ENCODE measurements at regions not wholly inside any gene's neighbourhood (a gene's known extent, or its start where the extent isn't known, plus 50 kb on each side); places are given as distances from the start of the nearest gene placed in this dataset.

DNA sequence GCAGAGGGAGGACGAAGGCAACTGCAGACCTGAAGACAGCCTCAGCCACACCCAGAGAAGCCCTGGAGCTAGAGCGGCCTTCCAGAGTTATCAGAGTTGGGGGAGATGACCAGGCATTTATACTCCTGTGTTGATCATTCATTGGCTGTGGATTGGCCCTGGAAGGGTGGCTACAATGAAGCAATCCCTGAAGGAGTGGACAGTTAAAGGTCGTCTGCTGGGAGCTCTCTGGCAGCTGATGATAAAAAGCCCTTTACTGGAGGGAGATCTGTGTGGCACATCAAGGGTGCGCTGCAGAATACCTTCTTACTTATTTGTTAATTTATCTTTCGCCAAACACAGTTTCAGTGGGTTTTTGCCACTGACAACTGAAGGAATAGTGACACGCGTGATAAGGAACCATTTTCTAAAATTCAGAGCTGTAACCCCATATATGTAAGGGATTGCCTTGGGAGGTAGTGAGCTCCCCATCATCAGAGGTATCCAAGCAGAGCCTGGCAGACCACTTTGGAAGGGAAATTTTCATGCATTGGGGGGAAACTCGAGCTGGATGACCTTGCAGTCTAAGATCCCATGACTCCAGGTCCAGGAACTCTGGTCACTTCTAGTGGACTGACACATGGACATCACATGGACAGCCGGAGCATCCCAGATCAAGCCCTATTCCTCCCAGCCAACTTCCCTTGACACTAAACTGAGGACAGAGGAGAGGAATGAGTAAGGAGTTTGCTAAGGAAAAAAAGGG is 126.4 kb upstream of the GADD45A start:
- Histone ChIP-seq H3K4me3 (ENCODE audit: low read length) (no peak overlapping the region), H3K27me3 (ENCODE audit: insufficient read depth, low read depth, low read length) (no peaks in the 10 kb centered on the region), H3K4me2 (ENCODE audit: low read length) (no peak overlapping the region), H3F3A (ENCODE audit: insufficient read depth, low read length, poor library complexity, severe bottlenecking) (no peaks in the 10 kb centered on the region), H4K20me1 (ENCODE audit: insufficient read depth) (no peaks in the 10 kb centered on the region), H3K36me3 (ENCODE audit: insufficient read depth, low read length) (no peaks in the 10 kb centered on the region), H3K27ac (ENCODE audit: low read length) (no peak overlapping the region), H3K9me3 (ENCODE audit: low read length) (no peaks in the 10 kb centered on the region), H2AFZ (ENCODE audit: low read depth, low read length) (no peak overlapping the region), H3K9me2 (ENCODE audit: insufficient read depth, low read length) (no peaks in the 10 kb centered on the region), H3K79me2 (replicated peaks; ENCODE audit: insufficient read depth, low read length) (no peaks in the 10 kb centered on the region), H3K9ac (ENCODE audit: low read length) (no peak overlapping the region)
- TF ChIP-seq REST (IDR thresholded peaks at IDR 0.05; ENCODE audit: borderline replicate concordance) (no peak), CTCF (IDR thresholded peaks at IDR 0.05; ENCODE audit: poor library complexity, severe bottlenecking) (no peak), EZH2 (IDR thresholded peaks at IDR 0.05; ENCODE audit: borderline replicate concordance, insufficient read depth, low read length, poor library complexity, severe bottlenecking) (no peak), SMC3 (conservative IDR thresholded peaks at IDR 0.05; ENCODE audit: poor library complexity) (no peak), POLR2AphosphoS5 (IDR thresholded peaks at IDR 0.05) (no peak), EP300 (conservative IDR thresholded peaks at IDR 0.05; ENCODE audit: poor library complexity, severe bottlenecking) (no peak), RAD21 (conservative IDR thresholded peaks at IDR 0.05) (no peak), MXI1 (conservative IDR thresholded peaks at IDR 0.05; ENCODE audit: poor library complexity, severe bottlenecking) (no peak), TAF1 (IDR thresholded peaks at IDR 0.05; ENCODE audit: low read depth) (no peak)

DNA sequence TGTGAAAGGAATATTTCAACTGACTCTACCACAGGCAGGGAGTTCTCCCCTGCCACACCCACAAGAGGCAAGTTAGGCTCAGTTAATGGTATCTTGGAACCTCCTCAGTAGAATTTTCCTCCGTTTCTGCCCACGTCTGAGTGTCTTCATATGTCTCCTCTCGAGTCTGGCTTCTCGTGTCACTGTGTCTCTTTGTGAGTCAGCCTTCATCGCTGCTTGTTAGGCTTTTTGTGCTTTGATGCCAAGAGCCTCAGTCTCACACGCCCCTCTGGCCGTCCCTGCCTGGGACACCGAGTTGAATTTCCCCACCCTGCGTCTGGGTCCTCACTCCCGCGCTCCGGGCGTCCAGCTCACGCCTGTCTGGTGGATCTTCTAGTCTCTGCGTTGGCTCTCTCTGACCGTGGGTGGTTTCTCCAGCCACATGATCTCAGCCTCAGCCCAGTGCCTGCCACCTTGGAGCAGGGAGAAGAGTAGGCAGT is 125.7 kb upstream of the GADD45A start:
- no peaks in the 10 kb centered on the region for H4K20me1 ChIP-seq (ENCODE audit: insufficient read depth)
- no peaks in the 10 kb centered on the region for H3F3A ChIP-seq (ENCODE audit: insufficient read depth, low read length, poor library complexity, severe bottlenecking)
- no peak overlapping the region for H3K9ac ChIP-seq (ENCODE audit: low read length)
- no peaks in the 10 kb centered on the region for H3K36me3 ChIP-seq (ENCODE audit: insufficient read depth, low read length)
- no peaks in the 10 kb centered on the region for H3K27me3 ChIP-seq (ENCODE audit: insufficient read depth, low read depth, low read length)
- H3K9me2 ChIP-seq (ENCODE audit: insufficient read depth, low read length) = no peaks in the 10 kb centered on the region
- H3K4me3 ChIP-seq (ENCODE audit: low read length) = no peak overlapping the region
- H3K79me2 ChIP-seq (replicated peaks; ENCODE audit: insufficient read depth, low read length) = no peaks in the 10 kb centered on the region
- no peaks in the 10 kb centered on the region for H3K9me3 ChIP-seq (ENCODE audit: low read length)
- no peak overlapping the region for H3K4me2 ChIP-seq (ENCODE audit: low read length)
- H3K27ac ChIP-seq (ENCODE audit: low read length) = no peak overlapping the region
- H2AFZ ChIP-seq (ENCODE audit: low read depth, low read length) = no peak overlapping the region
- TF ChIP-seq RAD21 (conservative IDR thresholded peaks at IDR 0.05) = no peak
- TF ChIP-seq CTCF (IDR thresholded peaks at IDR 0.05; ENCODE audit: poor library complexity, severe bottlenecking) = no peak
- TF ChIP-seq SMC3 (conservative IDR thresholded peaks at IDR 0.05; ENCODE audit: poor library complexity) = no peak
- TF ChIP-seq TAF1 (IDR thresholded peaks at IDR 0.05; ENCODE audit: low read depth) = no peak
- TF ChIP-seq POLR2AphosphoS5 (IDR thresholded peaks at IDR 0.05) = no peak
- TF ChIP-seq REST (IDR thresholded peaks at IDR 0.05; ENCODE audit: borderline replicate concordance) = no peak
- no peak for TF ChIP-seq EZH2 (IDR thresholded peaks at IDR 0.05; ENCODE audit: borderline replicate concordance, insufficient read depth, low read length, poor library complexity, severe bottlenecking)
- TF ChIP-seq EP300 (conservative IDR thresholded peaks at IDR 0.05; ENCODE audit: poor library complexity, severe bottlenecking) = no peak
- TF ChIP-seq MXI1 (conservative IDR thresholded peaks at IDR 0.05; ENCODE audit: poor library complexity, severe bottlenecking) = no peak

All from neural cell (in vitro differentiated cells).